Mucosa of descending colon (tissue), 3 donors: ENCODE measurements at regions not wholly inside any gene's neighbourhood (a gene's known extent, or its start where the extent isn't known, plus 50 kb on each side); places are given as distances from the start of the nearest gene placed in this dataset.

Source experiments
- ATAC-seq: fragments of 200-7000 bp; cut with Tn5 transposase; one replicate; pipeline ENCODE4 v1.9.1; 2020; ENCODE audit warnings: mild to moderate bottlenecking, moderate library complexity
- DNase-seq, 3 donors: peaks; one replicate each; pipeline ENCODE4 v3.0.0-alpha.2; 2020
- H3K36me3 ChIP-seq: fragments of 200-600 bp; one replicate; pipeline ENCODE4 v1.8.0; 2021; ENCODE audit warnings: low read depth, mild to moderate bottlenecking
- H3K4me1 ChIP-seq: fragments of 200-600 bp; one replicate; pipeline ENCODE4 v1.8.0; 2021; ENCODE audit warnings: low read depth, mild to moderate bottlenecking
- H3K4me3 ChIP-seq: fragments of 200-600 bp; one replicate; pipeline ENCODE4 v1.8.0; 2021; ENCODE audit warnings: mild to moderate bottlenecking
- H3K9me3 ChIP-seq: fragments of 200-600 bp; one replicate; pipeline ENCODE4 v1.8.0; 2021; ENCODE audit warnings: mild to moderate bottlenecking
- CTCF ChIP-seq: fragments of 200-600 bp; IDR thresholded peaks from one replicate; pipeline ENCODE4 v1.8.0; 2022; ENCODE audit warnings: antibody characterized with exemption, mild to moderate bottlenecking
- intact Hi-C, 2 donors: fragments of 100-400 bp; cut with DNase I in 1 of 2; cut with micrococcal nuclease in 1 of 2; formaldehyde crosslinking; loops; one replicate each; pipeline versions ENCODE4 v1.11.0 to v1.11.1; 2022; cut with DNase I, micrococcal nuclease
- donor health status: DM: no; HTN: no; CAD: no; lungs with moderate emphysema.
- donor health status: DM: no; HTN: no; CAD: no.
- donor health status: DM: no; HTN: yes; CAD: no.

DNA sequence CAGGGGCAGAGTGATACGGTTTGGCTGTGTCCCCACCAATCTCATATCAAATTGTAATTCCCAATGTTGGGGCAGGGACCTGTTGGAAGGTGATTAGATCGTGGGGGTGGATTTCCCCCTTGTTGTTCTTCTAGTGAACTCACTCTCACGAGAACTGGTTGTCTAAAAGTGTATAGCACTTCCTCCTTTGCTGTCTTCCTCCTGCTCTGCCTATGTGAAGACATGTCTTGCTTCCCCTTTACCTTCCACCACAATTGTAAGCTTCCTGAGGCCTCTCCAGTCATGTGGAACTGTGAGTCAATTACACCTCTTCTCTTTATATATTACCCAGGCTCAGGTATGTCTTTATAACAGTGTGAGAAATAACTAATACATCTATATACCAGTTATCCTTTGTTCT lies 706.4 kb upstream of the KLHL1 start:
- ATAC-seq (no peak), DNase-seq (no peak)
- Histone ChIP-seq H3K36me3 (no peaks in the 10 kb centered on the region), H3K4me3 (no peak overlapping the region), H3K9me3 (no peaks in the 10 kb centered on the region), H3K4me1 (no peaks in the 10 kb centered on the region)
- intact Hi-C loops: no loop called here
- TF ChIP-seq CTCF: no peak

DNA sequence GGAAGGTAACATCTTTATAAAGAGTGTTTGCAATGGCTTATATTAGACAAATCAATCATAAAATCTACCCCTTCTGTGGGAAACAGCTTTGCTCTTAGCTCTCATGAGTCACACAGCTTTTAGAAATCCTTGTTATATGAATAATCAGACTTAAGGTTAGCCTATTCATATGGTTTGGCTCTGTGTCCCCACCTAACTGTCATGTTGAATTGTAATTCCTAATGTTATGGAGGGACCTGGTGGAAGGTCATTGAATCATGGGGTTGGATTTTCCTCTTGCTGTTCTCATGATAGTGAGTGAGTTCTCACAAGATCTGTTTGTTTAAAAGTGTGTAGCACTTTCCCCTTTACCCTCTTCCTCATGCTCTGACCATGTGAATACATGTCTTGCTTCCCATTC lies 704.2 kb upstream of the KLHL1 start:
- intact Hi-C loops: no loop called here
- TF ChIP-seq CTCF: no peak
- ATAC-seq (no peak), DNase-seq (no peak)
- no peak overlapping the region for H3K4me3 ChIP-seq
- H3K36me3 ChIP-seq: no peaks in the 10 kb centered on the region
- no peaks in the 10 kb centered on the region for H3K4me1 ChIP-seq
- H3K9me3 ChIP-seq: no peaks in the 10 kb centered on the region

GRCh38 chr13:70809588-70809987 lies 701.3 kb upstream of the KLHL1 start:
- no peak for ATAC-seq
- Histone ChIP-seq H3K36me3 (no peaks in the 10 kb centered on the region), H3K4me3 (no peak overlapping the region), H3K9me3 (no peaks in the 10 kb centered on the region), H3K4me1 (no peaks in the 10 kb centered on the region)
- TF ChIP-seq CTCF: no peak
- DNase-seq: no peak
- intact Hi-C loops: no loop called here

DNA sequence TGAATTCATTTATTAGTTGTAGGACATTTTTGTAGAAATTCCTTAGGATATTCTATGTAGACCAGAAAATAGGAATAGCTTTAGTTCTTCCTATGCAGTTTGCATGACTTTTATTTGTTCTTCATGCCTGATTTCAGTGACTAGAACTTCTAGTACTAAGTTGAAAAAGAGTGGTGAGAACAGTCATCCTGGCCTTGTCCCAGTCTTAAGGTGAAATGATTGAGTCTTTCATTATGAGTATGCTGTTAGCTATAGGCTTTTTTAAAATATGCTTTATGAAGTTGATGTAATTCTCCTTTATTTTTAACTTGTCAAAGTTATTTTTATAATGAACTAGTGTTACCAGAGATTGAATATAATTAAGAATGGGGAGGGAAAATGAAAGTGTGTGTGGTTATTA lies 690.1 kb upstream of the KLHL1 start:
- no peaks in the 10 kb centered on the region for H3K4me1 ChIP-seq
- TF ChIP-seq CTCF: no peak
- no peak overlapping the region for H3K4me3 ChIP-seq
- H3K9me3 ChIP-seq: no peaks in the 10 kb centered on the region
- intact Hi-C loops: no loop called here
- ATAC-seq (no peak), DNase-seq (no peak)
- H3K36me3 ChIP-seq: no peaks in the 10 kb centered on the region

DNA sequence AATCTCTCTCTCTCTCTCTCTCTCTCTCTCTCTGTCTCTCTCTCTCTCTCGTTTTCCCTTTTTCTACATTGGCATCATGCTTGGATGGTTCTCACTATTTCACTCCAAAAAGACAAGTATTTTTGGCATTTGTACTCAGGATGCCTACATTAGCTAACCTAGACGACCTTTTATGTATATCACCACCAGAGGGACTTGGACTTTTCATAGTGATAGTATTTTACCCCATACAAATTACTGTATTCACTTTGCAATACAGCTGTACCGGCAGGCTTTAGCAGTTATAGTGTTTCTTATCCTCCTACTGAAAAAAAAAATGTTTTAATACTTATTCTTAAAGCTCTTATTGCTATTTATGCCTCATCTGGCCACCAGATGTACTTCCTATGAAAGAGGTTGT lies 687.2 kb upstream of the KLHL1 start:
- H3K4me1 ChIP-seq: no peaks in the 10 kb centered on the region
- no peaks in the 10 kb centered on the region for H3K36me3 ChIP-seq
- no peak for ATAC-seq
- H3K9me3 ChIP-seq: no peaks in the 10 kb centered on the region
- DNase-seq: no peak
- no peak for TF ChIP-seq CTCF
- intact Hi-C loops: no loop called here
- H3K4me3 ChIP-seq: no peak overlapping the region

DNA sequence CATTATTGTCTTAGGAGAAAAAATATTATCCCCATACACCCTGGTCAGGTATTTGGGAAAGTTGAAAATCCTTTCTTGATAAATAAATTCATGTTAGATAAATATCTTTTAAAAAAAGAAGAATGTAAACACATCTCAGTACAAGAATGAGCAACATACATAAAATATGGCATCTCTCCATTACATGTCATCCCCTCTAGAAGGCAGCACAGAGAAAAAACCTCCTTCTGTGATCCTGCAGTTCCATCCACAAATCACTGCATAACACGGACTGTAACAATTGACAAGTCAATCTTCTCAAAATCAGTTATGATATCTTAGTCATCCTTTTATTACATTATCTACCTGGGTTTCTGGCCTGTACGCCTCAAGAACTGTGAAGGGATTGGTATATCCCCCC lies 683.9 kb upstream of the KLHL1 start:
- no peak for TF ChIP-seq CTCF
- Histone ChIP-seq H3K4me1 (no peaks in the 10 kb centered on the region), H3K9me3 (no peaks in the 10 kb centered on the region), H3K4me3 (no peak overlapping the region), H3K36me3 (no peaks in the 10 kb centered on the region)
- intact Hi-C loops: no loop called here
- DNase-seq (no peak), ATAC-seq (no peak)
